Nephron progenitor cell (in vitro differentiated cells): ENCODE measurements at regions not wholly inside any gene's neighbourhood (a gene's known extent, or its start where the extent isn't known, plus 50 kb on each side); places are given as distances from the start of the nearest gene placed in this dataset.

Experiments
- DNase-seq: peaks from one replicate; pipeline ENCODE4 v3.0.0; 2021
- H3K27ac Mint-ChIP-seq: 2 replicates; pipeline ENCODE4 v1.8.0; 2021; ENCODE audit warnings: mild to moderate bottlenecking, moderate library complexity, mixed read lengths
- H3K27me3 Mint-ChIP-seq: 2 replicates; pipeline ENCODE4 v1.8.0; 2021; ENCODE audit warnings: mild to moderate bottlenecking, low read depth, mixed read lengths; ENCODE audit not compliant: poor library complexity
- H3K36me3 Mint-ChIP-seq: 2 replicates; pipeline ENCODE4 v1.8.0; 2021; ENCODE audit warnings: low read depth, mixed read lengths
- H3K4me1 Mint-ChIP-seq: 2 replicates; pipeline ENCODE4 v1.8.0; 2021; ENCODE audit warnings: mixed read lengths
- H3K4me3 Mint-ChIP-seq: 2 replicates; pipeline ENCODE4 v1.8.0; 2021; ENCODE audit warnings: mild to moderate bottlenecking, moderate library complexity, mixed read lengths
- H3K9me3 Mint-ChIP-seq: 2 replicates; pipeline ENCODE4 v1.8.0; 2021; ENCODE audit warnings: mild to moderate bottlenecking, moderate library complexity, mixed read lengths
- TF ChIP-seq, protein P1 (sequence below): fragments of 200-600 bp; sonication (generic); IDR thresholded peaks from 2 replicates; pipeline ENCODE4 v1.5.0; 2021; ENCODE audit warnings: antibody characterized with exemption

GRCh38 chr1:82870332-82870731 is 1069.6 kb downstream of the ADGRL2 start:
- Mint-ChIP-seq H3K27me3 (peaks cover 5% of the 10 kb centered on the region), H3K27ac (no peak overlapping the region), H3K4me3 (no peak overlapping the region), H3K36me3 (no peaks in the 10 kb centered on the region), H3K4me1 (peaks cover 8% of the 10 kb centered on the region), H3K9me3 (no peaks in the 10 kb centered on the region)
- DNase-seq = no peak
- TF ChIP-seq, protein P1, sequence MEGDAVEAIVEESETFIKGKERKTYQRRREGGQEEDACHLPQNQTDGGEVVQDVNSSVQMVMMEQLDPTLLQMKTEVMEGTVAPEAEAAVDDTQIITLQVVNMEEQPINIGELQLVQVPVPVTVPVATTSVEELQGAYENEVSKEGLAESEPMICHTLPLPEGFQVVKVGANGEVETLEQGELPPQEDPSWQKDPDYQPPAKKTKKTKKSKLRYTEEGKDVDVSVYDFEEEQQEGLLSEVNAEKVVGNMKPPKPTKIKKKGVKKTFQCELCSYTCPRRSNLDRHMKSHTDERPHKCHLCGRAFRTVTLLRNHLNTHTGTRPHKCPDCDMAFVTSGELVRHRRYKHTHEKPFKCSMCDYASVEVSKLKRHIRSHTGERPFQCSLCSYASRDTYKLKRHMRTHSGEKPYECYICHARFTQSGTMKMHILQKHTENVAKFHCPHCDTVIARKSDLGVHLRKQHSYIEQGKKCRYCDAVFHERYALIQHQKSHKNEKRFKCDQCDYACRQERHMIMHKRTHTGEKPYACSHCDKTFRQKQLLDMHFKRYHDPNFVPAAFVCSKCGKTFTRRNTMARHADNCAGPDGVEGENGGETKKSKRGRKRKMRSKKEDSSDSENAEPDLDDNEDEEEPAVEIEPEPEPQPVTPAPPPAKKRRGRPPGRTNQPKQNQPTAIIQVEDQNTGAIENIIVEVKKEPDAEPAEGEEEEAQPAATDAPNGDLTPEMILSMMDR = no peak

GRCh38 chr1:82867781-82868180 is 1067.0 kb downstream of the ADGRL2 start:
- H3K9me3 Mint-ChIP-seq = no peaks in the 10 kb centered on the region
- no peaks in the 10 kb centered on the region for H3K36me3 Mint-ChIP-seq
- H3K4me3 Mint-ChIP-seq = no peak overlapping the region
- TF ChIP-seq, protein P1 = no peak
- no peaks in the 10 kb centered on the region for H3K4me1 Mint-ChIP-seq
- no peak overlapping the region for H3K27ac Mint-ChIP-seq
- peaks cover 6% of the 10 kb centered on the region for H3K27me3 Mint-ChIP-seq
- no peak for DNase-seq

GRCh38 chr1:82861749-82862148 is 1061.0 kb downstream of the ADGRL2 start:
- no peak for DNase-seq
- Mint-ChIP-seq H3K9me3 (no peaks in the 10 kb centered on the region), H3K27ac (no peak overlapping the region), H3K4me1 (peaks cover 23% of the 10 kb centered on the region), H3K27me3 (peaks cover 4% of the 10 kb centered on the region), H3K4me3 (no peak overlapping the region), H3K36me3 (no peaks in the 10 kb centered on the region)
- TF ChIP-seq, protein P1 = no peak

DNA sequence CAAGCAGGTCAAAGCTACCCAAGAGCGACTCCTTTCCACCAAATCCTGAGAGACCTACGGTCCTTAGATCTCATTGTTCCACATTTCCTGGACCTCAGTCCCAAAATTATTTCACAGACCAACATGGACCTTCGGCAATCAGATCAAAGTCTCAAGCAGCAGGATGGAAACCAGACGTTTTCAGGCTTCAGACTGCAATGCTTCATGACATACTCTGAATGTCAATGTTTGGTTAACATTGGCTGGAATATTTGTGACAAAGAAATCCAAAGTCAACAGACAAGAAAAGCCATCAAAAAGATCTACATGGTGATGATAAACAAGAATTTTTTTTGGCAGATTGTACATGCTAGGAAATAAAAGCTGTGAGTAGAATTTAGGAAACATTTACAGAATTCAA is 1057.3 kb downstream of the ADGRL2 start:
- H3K9me3 Mint-ChIP-seq = peaks cover 3% of the 10 kb centered on the region
- H3K4me1 Mint-ChIP-seq = peaks cover 25% of the 10 kb centered on the region
- DNase-seq = no peak
- no peak overlapping the region for H3K27ac Mint-ChIP-seq
- H3K27me3 Mint-ChIP-seq = peaks cover 4% of the 10 kb centered on the region
- no peak overlapping the region for H3K4me3 Mint-ChIP-seq
- H3K36me3 Mint-ChIP-seq = peaks cover 4% of the 10 kb centered on the region
- TF ChIP-seq, protein P1 = no peak

- H3K27ac Mint-ChIP-seq = no peak overlapping the region
- TF ChIP-seq, protein P1 = no peak
- no peaks in the 10 kb centered on the region for H3K36me3 Mint-ChIP-seq
- H3K27me3 Mint-ChIP-seq = no peaks in the 10 kb centered on the region
- H3K4me3 Mint-ChIP-seq = no peak overlapping the region
- H3K9me3 Mint-ChIP-seq = no peaks in the 10 kb centered on the region
- H3K4me1 Mint-ChIP-seq = no peaks in the 10 kb centered on the region
- no peak for DNase-seq
Measured at GRCh38 chr1:82849460-82849859, 1048.7 kb downstream of the ADGRL2 start.

- no peak overlapping the region for H3K4me3 Mint-ChIP-seq
- no peak overlapping the region for H3K27ac Mint-ChIP-seq
- no peaks in the 10 kb centered on the region for H3K9me3 Mint-ChIP-seq
- TF ChIP-seq, protein P1 = no peak
- no peak for DNase-seq
- no peaks in the 10 kb centered on the region for H3K36me3 Mint-ChIP-seq
- no peaks in the 10 kb centered on the region for H3K27me3 Mint-ChIP-seq
- no peaks in the 10 kb centered on the region for H3K4me1 Mint-ChIP-seq
Measured at GRCh38 chr1:82848043-82848442, 1047.3 kb downstream of the ADGRL2 start.
